GM23338 (cell line): ENCODE measurements at regions not wholly inside any gene's neighbourhood (a gene's known extent, or its start where the extent isn't known, plus 50 kb on each side); places are given as distances from the start of the nearest gene placed in this dataset.

Source experiments
- ATAC-seq: fragments of 200-7000 bp; cut with Tn5 transposase; 3 replicates; pipeline ENCODE4 v1.9.1; 2020
- DNase-seq: peaks from one replicate; pipeline ENCODE4 v3.0.0-alpha.2; 2015; ENCODE audit warnings: low spot score
- H2AFZ ChIP-seq: fragments of 200-600 bp; sonication (generic); 2 replicates; pipeline ENCODE4 v1.8.0; 2016; ENCODE audit warnings: antibody characterized with exemption, mild to moderate bottlenecking, moderate library complexity
- H3F3A ChIP-seq: fragments of 200-600 bp; sonication (generic); replicated peaks from 2 replicates; pipeline ENCODE4 v1.8.0; 2017; ENCODE audit warnings: antibody characterized with exemption, mixed run types, low read depth
- H3K27ac ChIP-seq: fragments of 200-600 bp; sonication (generic); 2 replicates; pipeline ENCODE4 v1.6.1; 2016; ENCODE audit warnings: low read depth
- H3K27me3 ChIP-seq: fragments of 200-600 bp; sonication (generic); 2 replicates; pipeline ENCODE4 v1.8.0; 2016; ENCODE audit warnings: mild to moderate bottlenecking, mixed run types, moderate library complexity; ENCODE audit not compliant: insufficient read depth
- H3K36me3 ChIP-seq: fragments of 200-600 bp; sonication (generic); 2 replicates; pipeline ENCODE4 v1.8.0; 2016; ENCODE audit warnings: mild to moderate bottlenecking; ENCODE audit not compliant: insufficient read depth
- H3K4me1 ChIP-seq: fragments of 200-600 bp; sonication (generic); 2 replicates; pipeline ENCODE4 v1.8.0; 2016; ENCODE audit warnings: mild to moderate bottlenecking, moderate library complexity; ENCODE audit not compliant: insufficient read depth
- H3K4me2 ChIP-seq: fragments of 200-600 bp; sonication (generic); 2 replicates; pipeline ENCODE4 v1.7.1; 2017; ENCODE audit warnings: mixed run types
- H3K4me3 ChIP-seq: fragments of 200-600 bp; sonication (generic); 2 replicates; pipeline ENCODE4 v1.6.1; 2016; ENCODE audit warnings: mixed run types
- H3K79me2 ChIP-seq: fragments of 200-600 bp; sonication (generic); replicated peaks from 2 replicates; pipeline ENCODE4 v1.8.0; 2017; ENCODE audit warnings: mild to moderate bottlenecking; ENCODE audit not compliant: insufficient read depth
- H3K9me2 ChIP-seq: fragments of 200-600 bp; sonication (generic); 2 replicates; pipeline ENCODE4 v1.8.0; 2017; ENCODE audit not compliant: insufficient read depth
- H4K20me1 ChIP-seq: fragments of 200-600 bp; sonication (generic); replicated peaks from 2 replicates; pipeline ENCODE4 v1.8.0; 2017; ENCODE audit warnings: mild to moderate bottlenecking; ENCODE audit not compliant: insufficient read depth
- H3K27ac Mint-ChIP-seq: 2 replicates; pipeline ENCODE4 v1.8.0; 2020; ENCODE audit warnings: inconsistent platforms, mild to moderate bottlenecking, moderate library complexity, mixed read lengths
- H3K27me3 Mint-ChIP-seq: 3 replicates; pipeline ENCODE4 v1.8.0; 2022; ENCODE audit warnings: low read depth, mild to moderate bottlenecking, moderate library complexity, mixed read lengths, inconsistent platforms; ENCODE audit not compliant: insufficient read depth, poor library complexity
- H3K36me3 Mint-ChIP-seq: 3 replicates; pipeline ENCODE4 v1.8.0; 2021; ENCODE audit warnings: low read depth, mild to moderate bottlenecking, inconsistent platforms, moderate library complexity, mixed read lengths
- H3K4me1 Mint-ChIP-seq: 3 replicates; pipeline ENCODE4 v1.8.0; 2020; ENCODE audit warnings: mild to moderate bottlenecking, inconsistent platforms, mixed read lengths
- H3K4me3 Mint-ChIP-seq: 3 replicates; pipeline ENCODE4 v1.8.0; 2021; ENCODE audit warnings: moderate library complexity, mild to moderate bottlenecking, inconsistent platforms, mixed read lengths
- H3K9me3 Mint-ChIP-seq: 3 replicates; pipeline ENCODE4 v1.8.0; 2020; ENCODE audit warnings: moderate library complexity, mild to moderate bottlenecking, inconsistent platforms, mixed read lengths
- EZH2 ChIP-seq: fragments of 200-600 bp; sonication (generic); IDR thresholded peaks from one replicate; pipeline ENCODE4 v1.8.0; 2017; ENCODE audit warnings: antibody characterized with exemption, mild to moderate bottlenecking, low read depth; ENCODE audit not compliant: unreplicated experiment
- EZH2phosphoT487 ChIP-seq: fragments of 200-600 bp; sonication (generic); IDR thresholded peaks from one replicate; pipeline ENCODE4 v1.8.1; 2018; ENCODE audit warnings: antibody characterized with exemption; ENCODE audit not compliant: unreplicated experiment
- POLR2AphosphoS5 ChIP-seq: IDR thresholded peaks from 2 replicates; pipeline ENCODE4 v1.6.1; 2016; ENCODE audit warnings: antibody characterized with exemption, low read depth
- ZNF114 ChIP-seq: fragments of 250-450 bp; sonication (Bioruptor Pico); IDR thresholded peaks from 2 replicates; pipeline ENCODE4 v1.5.0; 2020; ENCODE audit warnings: mild to moderate bottlenecking, moderate library complexity
- ZNF331 ChIP-seq: fragments of 250-450 bp; sonication (Bioruptor Pico); IDR thresholded peaks from 2 replicates; pipeline ENCODE4 v1.5.0; 2020; ENCODE audit warnings: low read depth, mild to moderate bottlenecking, moderate library complexity
- TF ChIP-seq, protein P1 (sequence below): IDR thresholded peaks from one replicate; pipeline ENCODE4 v1.6.1; 2018; ENCODE audit warnings: antibody characterized with exemption; ENCODE audit not compliant: unreplicated experiment
- TF ChIP-seq, protein P2 (sequence below): IDR thresholded peaks from 2 replicates; pipeline ENCODE4 v1.6.1; 2016; ENCODE audit warnings: antibody characterized with exemption

- H4K20me1 ChIP-seq = no peaks in the 10 kb centered on the region
- ATAC-seq (no peak), DNase-seq (no peak)
- no peak overlapping the region for H3K4me3 ChIP-seq
- H3K9me2 ChIP-seq = no peaks in the 10 kb centered on the region
- no peak for TF ChIP-seq POLR2AphosphoS5
- peaks cover 8% of the 10 kb centered on the region for H3K27me3 Mint-ChIP-seq
- no peaks in the 10 kb centered on the region for H3K27me3 ChIP-seq
- no peaks in the 10 kb centered on the region for H3F3A ChIP-seq
- H3K4me1 ChIP-seq = peaks cover 5% of the 10 kb centered on the region; the same call in 1 of the 2 replicates
- no peak overlapping the region for H3K4me3 Mint-ChIP-seq
- no peaks in the 10 kb centered on the region for H3K36me3 Mint-ChIP-seq
- H3K4me1 Mint-ChIP-seq = peaks cover 21% of the 10 kb centered on the region
- no peak overlapping the region for H3K27ac ChIP-seq
- no peaks in the 10 kb centered on the region for H3K79me2 ChIP-seq
- H3K27ac Mint-ChIP-seq = no peak overlapping the region
- H3K4me2 ChIP-seq = no peak overlapping the region
- no peak overlapping the region for H2AFZ ChIP-seq
- H3K9me3 Mint-ChIP-seq = no peaks in the 10 kb centered on the region
- H3K36me3 ChIP-seq = no peaks in the 10 kb centered on the region
These were observed 50.3 kb upstream of the ATP11A start for GRCh38 chr13:112639521-112639920.

DNA sequence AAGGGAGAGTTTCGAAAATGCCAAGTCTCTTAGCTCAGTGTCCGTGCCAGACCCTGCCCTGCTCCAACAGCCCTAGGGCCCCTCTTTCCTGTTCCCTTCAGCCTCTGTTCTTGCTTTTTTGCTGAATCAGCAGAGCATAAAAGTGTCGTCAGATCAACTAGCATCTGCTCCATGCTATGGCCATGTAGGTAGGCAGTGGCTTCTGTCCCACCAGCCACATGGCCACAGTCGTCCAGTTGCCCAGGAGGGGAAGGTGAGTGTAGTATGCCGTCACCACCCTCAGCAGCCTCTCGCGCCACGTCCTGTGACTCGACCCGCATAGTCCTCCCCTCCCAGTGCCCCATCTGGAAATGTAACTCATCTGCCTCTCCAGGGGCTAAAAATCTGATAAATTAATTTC lies 50.9 kb upstream of the ATP11A start:
- H3K9me3 Mint-ChIP-seq = no peaks in the 10 kb centered on the region
- H2AFZ ChIP-seq = no peak overlapping the region
- no peak overlapping the region for H3K27ac Mint-ChIP-seq
- peaks cover 5% of the 10 kb centered on the region; the same call in 1 of the 2 replicates for H3K4me1 ChIP-seq
- no peak overlapping the region for H3K4me2 ChIP-seq
- no peaks in the 10 kb centered on the region for H3F3A ChIP-seq
- ATAC-seq = no peak
- H3K36me3 ChIP-seq = no peaks in the 10 kb centered on the region
- no peak overlapping the region for H3K4me3 ChIP-seq
- no peak overlapping the region for H3K4me3 Mint-ChIP-seq
- H4K20me1 ChIP-seq = no peaks in the 10 kb centered on the region
- peaks cover 21% of the 10 kb centered on the region for H3K4me1 Mint-ChIP-seq
- H3K9me2 ChIP-seq = no peaks in the 10 kb centered on the region
- peaks cover 8% of the 10 kb centered on the region for H3K27me3 Mint-ChIP-seq
- TF ChIP-seq ZNF114 (CRISPR knock-in tag) (no peak), ZNF331 (CRISPR knock-in tag) (no peak), EZH2 (no peak), POLR2AphosphoS5 (no peak), EZH2phosphoT487 (no peak)
- TF ChIP-seq, protein P1, sequence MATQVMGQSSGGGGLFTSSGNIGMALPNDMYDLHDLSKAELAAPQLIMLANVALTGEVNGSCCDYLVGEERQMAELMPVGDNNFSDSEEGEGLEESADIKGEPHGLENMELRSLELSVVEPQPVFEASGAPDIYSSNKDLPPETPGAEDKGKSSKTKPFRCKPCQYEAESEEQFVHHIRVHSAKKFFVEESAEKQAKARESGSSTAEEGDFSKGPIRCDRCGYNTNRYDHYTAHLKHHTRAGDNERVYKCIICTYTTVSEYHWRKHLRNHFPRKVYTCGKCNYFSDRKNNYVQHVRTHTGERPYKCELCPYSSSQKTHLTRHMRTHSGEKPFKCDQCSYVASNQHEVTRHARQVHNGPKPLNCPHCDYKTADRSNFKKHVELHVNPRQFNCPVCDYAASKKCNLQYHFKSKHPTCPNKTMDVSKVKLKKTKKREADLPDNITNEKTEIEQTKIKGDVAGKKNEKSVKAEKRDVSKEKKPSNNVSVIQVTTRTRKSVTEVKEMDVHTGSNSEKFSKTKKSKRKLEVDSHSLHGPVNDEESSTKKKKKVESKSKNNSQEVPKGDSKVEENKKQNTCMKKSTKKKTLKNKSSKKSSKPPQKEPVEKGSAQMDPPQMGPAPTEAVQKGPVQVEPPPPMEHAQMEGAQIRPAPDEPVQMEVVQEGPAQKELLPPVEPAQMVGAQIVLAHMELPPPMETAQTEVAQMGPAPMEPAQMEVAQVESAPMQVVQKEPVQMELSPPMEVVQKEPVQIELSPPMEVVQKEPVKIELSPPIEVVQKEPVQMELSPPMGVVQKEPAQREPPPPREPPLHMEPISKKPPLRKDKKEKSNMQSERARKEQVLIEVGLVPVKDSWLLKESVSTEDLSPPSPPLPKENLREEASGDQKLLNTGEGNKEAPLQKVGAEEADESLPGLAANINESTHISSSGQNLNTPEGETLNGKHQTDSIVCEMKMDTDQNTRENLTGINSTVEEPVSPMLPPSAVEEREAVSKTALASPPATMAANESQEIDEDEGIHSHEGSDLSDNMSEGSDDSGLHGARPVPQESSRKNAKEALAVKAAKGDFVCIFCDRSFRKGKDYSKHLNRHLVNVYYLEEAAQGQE = no peak
- TF ChIP-seq, protein P2, sequence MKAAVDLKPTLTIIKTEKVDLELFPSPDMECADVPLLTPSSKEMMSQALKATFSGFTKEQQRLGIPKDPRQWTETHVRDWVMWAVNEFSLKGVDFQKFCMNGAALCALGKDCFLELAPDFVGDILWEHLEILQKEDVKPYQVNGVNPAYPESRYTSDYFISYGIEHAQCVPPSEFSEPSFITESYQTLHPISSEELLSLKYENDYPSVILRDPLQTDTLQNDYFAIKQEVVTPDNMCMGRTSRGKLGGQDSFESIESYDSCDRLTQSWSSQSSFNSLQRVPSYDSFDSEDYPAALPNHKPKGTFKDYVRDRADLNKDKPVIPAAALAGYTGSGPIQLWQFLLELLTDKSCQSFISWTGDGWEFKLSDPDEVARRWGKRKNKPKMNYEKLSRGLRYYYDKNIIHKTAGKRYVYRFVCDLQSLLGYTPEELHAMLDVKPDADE = no peak
- no peak for DNase-seq
- H3K27ac ChIP-seq = no peak overlapping the region
- no peaks in the 10 kb centered on the region for H3K36me3 Mint-ChIP-seq
- no peaks in the 10 kb centered on the region for H3K79me2 ChIP-seq
- H3K27me3 ChIP-seq = no peaks in the 10 kb centered on the region
